GM13976 (cell line): ENCODE measurements at regions not wholly inside any gene's neighbourhood (a gene's known extent, or its start where the extent isn't known, plus 50 kb on each side); places are given as distances from the start of the nearest gene placed in this dataset.

Experiments
- DNase-seq: peaks from one replicate; pipeline ENCODE4 v3.0.0; 2012; ENCODE audit warnings: low spot score
- in situ Hi-C: fragments of 300-500 bp; cut with MboI; formaldehyde crosslinking; loops from one replicate; pipeline ENCODE4 v1.12.0; 2022; ENCODE audit warnings: low sequenced_read_pairs, mixed read lengths, inconsistent platforms; ENCODE audit not compliant: unreplicated experiment
- TF ChIP-seq, protein P1 (sequence below): IDR thresholded peaks from 2 replicates; pipeline ENCODE4 v1.5.1; 2012; ENCODE audit warnings: borderline replicate concordance, mild to moderate bottlenecking; ENCODE audit not compliant: insufficient read depth; ENCODE audit errors: extremely low read depth, missing control alignments, control extremely low read depth

DNA sequence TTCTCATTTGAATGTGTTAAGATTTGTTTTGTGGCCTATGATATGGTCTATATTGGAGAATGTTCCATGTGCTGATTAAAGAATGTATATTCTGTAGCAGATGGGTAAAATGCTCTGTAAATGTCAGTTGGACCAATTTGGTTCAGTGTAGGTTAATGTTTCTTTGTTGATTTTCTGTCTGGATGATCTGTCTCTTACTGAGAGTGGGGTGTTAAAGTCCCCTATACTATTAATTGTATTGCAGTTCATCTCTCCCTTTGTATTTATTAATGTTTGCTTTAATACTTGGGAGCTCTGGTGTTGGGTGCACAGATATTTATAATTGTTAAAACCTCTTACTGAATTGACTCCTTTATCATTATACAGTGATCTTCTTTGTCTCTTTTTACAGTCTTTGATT is 584.5 kb downstream of the NUF2 start:
- in situ Hi-C loops: no loop called here
- TF ChIP-seq, protein P1, sequence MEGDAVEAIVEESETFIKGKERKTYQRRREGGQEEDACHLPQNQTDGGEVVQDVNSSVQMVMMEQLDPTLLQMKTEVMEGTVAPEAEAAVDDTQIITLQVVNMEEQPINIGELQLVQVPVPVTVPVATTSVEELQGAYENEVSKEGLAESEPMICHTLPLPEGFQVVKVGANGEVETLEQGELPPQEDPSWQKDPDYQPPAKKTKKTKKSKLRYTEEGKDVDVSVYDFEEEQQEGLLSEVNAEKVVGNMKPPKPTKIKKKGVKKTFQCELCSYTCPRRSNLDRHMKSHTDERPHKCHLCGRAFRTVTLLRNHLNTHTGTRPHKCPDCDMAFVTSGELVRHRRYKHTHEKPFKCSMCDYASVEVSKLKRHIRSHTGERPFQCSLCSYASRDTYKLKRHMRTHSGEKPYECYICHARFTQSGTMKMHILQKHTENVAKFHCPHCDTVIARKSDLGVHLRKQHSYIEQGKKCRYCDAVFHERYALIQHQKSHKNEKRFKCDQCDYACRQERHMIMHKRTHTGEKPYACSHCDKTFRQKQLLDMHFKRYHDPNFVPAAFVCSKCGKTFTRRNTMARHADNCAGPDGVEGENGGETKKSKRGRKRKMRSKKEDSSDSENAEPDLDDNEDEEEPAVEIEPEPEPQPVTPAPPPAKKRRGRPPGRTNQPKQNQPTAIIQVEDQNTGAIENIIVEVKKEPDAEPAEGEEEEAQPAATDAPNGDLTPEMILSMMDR: no peak
- DNase-seq: no peak

DNA sequence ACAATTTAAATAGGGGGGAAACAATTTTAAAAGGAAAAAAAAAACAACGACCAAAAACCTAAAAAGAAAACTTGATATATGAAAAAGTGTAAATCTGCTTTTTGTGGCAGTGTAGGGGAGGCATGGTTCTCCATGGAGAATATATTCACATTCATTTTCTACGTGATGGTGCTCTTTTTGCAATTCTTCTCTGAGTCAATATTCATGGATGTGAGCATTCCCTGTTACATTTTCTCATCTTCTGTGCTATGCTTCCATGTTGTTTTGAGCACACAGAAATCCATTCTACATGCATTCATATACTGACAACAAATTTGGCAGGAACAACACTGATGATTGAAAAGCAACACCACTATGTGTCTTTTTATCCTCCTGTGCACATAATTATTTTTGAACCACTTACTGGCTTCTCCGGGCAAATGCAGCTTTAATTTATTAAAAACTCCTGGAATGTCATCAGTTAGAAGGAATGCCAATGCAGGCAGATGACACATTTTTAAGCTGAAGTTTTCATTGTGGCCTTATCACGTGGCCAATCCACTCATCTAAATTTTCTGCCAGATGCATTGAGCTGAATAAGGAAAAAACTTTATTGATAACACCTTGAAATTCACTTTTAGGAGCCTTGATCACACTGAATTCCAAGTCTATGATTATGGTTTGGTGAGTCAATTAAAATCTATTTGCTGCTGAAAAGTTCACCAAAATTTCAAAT is 590.6 kb downstream of the NUF2 start:
- in situ Hi-C loops: no loop called here
- no peak for DNase-seq
- TF ChIP-seq, protein P1: no peak

DNA sequence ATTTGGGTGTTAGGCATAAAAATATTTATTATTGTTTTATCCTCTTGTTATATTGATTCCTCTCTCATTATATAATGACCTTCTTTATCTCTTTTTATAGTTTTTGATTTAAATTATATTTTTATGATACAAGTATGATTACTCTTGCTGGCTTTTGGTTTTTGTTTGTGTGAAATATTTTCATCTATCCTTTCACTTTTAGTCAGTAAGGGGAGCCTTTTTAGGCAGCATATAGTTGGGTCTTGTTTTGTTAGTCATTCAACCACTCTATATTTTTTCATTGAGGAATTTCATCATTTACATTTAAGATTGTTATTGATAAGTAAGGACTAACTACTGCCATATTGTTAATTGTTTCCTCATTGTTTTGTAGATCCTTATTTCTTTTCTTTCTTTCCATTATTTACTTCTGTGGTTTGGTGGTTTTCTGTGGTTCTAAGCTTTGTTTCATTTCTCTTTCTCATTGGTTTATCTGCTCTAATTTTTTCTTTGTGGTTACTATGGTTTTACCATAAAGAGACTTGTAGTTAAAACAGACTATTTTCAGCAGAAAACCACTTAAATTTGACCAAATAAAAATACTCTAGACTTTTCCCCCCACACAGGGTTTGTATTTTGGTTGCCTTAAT is 593.1 kb downstream of the NUF2 start:
- TF ChIP-seq, protein P1: no peak
- DNase-seq: peak; percentile 16
- in situ Hi-C loops: no loop called here

DNA sequence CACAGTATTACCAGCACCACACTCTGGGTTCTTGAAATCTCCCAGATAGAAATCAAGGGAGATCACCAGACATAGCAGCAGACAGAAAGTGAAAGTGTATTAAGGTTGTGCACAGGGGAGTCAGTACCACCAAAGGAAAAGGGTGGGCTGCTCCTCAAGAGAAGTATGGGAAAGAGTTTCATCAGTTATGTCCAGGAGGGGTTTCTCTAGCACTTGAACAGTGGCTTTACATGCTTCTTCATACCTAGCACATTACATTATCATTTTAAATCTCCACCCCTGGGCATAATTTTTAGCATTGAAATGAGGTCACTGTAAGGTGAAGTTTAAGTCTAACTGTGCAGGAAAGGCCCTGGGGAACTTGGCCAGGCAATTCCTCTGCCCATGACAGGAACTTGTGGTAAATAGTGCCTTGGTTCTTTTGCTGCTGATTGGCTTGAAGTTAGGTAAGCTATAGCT is 601.0 kb downstream of the NUF2 start:
- DNase-seq: no peak
- in situ Hi-C loops: no loop called here
- TF ChIP-seq, protein P1: no peak

DNA sequence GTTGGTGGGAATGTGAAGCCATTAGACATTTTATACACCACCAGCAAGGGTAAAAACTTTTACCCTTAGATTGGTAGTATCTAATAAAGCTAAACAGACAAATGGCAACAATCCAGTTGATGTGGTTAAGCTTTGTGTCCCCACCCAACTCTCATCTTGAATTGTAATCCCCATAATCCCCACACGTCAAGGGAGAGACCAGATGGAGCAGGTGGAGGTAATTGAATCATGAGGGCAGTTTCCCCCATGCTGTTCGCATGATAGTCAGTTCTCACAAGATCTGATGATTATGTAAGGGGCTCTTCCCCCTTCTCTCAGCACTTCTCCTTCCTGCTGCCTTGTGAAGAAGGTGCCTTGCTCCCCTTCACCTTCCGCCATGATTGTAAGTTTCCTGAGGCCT is 602.3 kb downstream of the NUF2 start:
- in situ Hi-C loops: no loop called here
- no peak for DNase-seq
- TF ChIP-seq, protein P1: no peak

GRCh38 chr1:163927493-163927892 is 605.7 kb downstream of the NUF2 start:
- TF ChIP-seq, protein P1: no peak
- no peak for DNase-seq
- in situ Hi-C loops: no loop called here
